ENCODE measurements at regions not wholly inside any gene's neighbourhood (a gene's known extent, or its start where the extent isn't known, plus 50 kb on each side); places are given as distances from the start of the nearest gene placed in this dataset.

GRCh38 chr16:73692861-73693260 is 603.8 kb upstream of the PSMD7 start:
- no peak overlapping the region for H3K4me3 ChIP-seq (ENCODE audit: low read depth, low read length)
- no peaks in the 10 kb centered on the region for H3K4me1 ChIP-seq
- H3K27me3 ChIP-seq, result no peaks in the 10 kb centered on the region
- TF ChIP-seq CTCF (IDR thresholded peaks at IDR 0.05; ENCODE audit: low read depth, low read length), result no peak
- DNase-seq, result no peak
- H3K9me3 ChIP-seq, result no peaks in the 10 kb centered on the region; the same call in 1 of the 2 replicates
- no peaks in the 10 kb centered on the region for H3K36me3 ChIP-seq

GRCh38 chr16:73683804-73684203 is 612.8 kb upstream of the PSMD7 start:
- no peak overlapping the region for H3K4me3 ChIP-seq (ENCODE audit: low read depth, low read length)
- no peaks in the 10 kb centered on the region; the same call in 1 of the 2 replicates for H3K9me3 ChIP-seq
- no peaks in the 10 kb centered on the region for H3K36me3 ChIP-seq
- no peak for DNase-seq
- TF ChIP-seq CTCF (IDR thresholded peaks at IDR 0.05; ENCODE audit: low read depth, low read length), result no peak
- peaks cover 16% of the 10 kb centered on the region for H3K27me3 ChIP-seq
- H3K4me1 ChIP-seq, result no peaks in the 10 kb centered on the region

GRCh38 chr16:73672135-73672534 is 624.2 kb upstream of the ZFHX3 start:
- no peaks in the 10 kb centered on the region for H3K9me3 ChIP-seq
- no peak for DNase-seq
- H3K4me1 ChIP-seq, result no peaks in the 10 kb centered on the region
- peaks cover 4% of the 10 kb centered on the region; the same call in 1 of the 2 replicates for H3K27me3 ChIP-seq
- no peak overlapping the region for H3K4me3 ChIP-seq (ENCODE audit: low read depth, low read length)
- no peak for TF ChIP-seq CTCF (IDR thresholded peaks at IDR 0.05; ENCODE audit: low read depth, low read length)
- H3K36me3 ChIP-seq, result no peaks in the 10 kb centered on the region

- TF ChIP-seq CTCF (IDR thresholded peaks at IDR 0.05; ENCODE audit: low read depth, low read length), result no peak
- DNase-seq, result no peak
Measured at GRCh38 chr16:73670836-73671820, 623.2 kb upstream of the ZFHX3 start.

GRCh38 chr16:73669535-73670274 is 621.8 kb upstream of the ZFHX3 start:
- Histone ChIP-seq H3K9me3 (no peaks in the 10 kb centered on the region), H3K36me3 (no peaks in the 10 kb centered on the region), H3K4me3 (ENCODE audit: low read depth, low read length) (no peak overlapping the region), H3K4me1 (no peaks in the 10 kb centered on the region), H3K27me3 (peaks cover 5% of the 10 kb centered on the region; the same call in 1 of the 2 replicates)
- no peak for DNase-seq
- no peak for TF ChIP-seq CTCF (IDR thresholded peaks at IDR 0.05; ENCODE audit: low read depth, low read length)

More at GRCh38 chr16:73670836-73671820, 623.2 kb upstream of the ZFHX3 start:
- peaks cover 4% of the 10 kb centered on the region; the same call in 1 of the 2 replicates for H3K27me3 ChIP-seq
- no peaks in the 10 kb centered on the region for H3K36me3 ChIP-seq
- no peaks in the 10 kb centered on the region for H3K4me1 ChIP-seq
- H3K9me3 ChIP-seq, result no peaks in the 10 kb centered on the region
- H3K4me3 ChIP-seq (ENCODE audit: low read depth, low read length), result no peak overlapping the region
